GM18870 (cell line): ENCODE measurements at regions not wholly inside any gene's neighbourhood (a gene's known extent, or its start where the extent isn't known, plus 50 kb on each side); places are given as distances from the start of the nearest gene placed in this dataset.

ENCODE experiments used
- ATAC-seq: cut with Tn5 transposase; IDR thresholded peaks from one replicate; pipeline ENCODE4 v1.9.1; 2021; ENCODE audit warnings: moderate library complexity; ENCODE audit not compliant: unreplicated experiment

DNA sequence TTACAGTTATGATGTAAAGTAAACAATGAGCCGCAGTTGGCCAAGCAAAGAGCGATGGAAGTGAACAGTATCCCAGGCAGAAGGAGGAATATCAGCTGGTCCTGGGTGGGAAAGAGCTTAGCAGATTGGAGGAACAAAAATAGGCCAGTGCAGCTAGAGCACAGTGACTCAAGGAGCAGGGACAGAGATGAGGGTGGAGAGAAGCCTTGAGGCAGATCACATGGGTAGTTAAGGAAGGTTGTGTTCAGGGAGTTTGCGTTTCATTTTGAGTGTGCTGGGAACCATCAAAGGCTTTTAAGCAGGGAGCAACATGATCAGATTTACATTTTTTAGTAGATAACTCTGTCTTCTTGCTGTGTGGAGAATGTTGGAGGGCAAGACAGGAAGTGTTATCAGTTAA, 113.6 kb downstream of the OAT start:
- ATAC-seq: no peak

DNA sequence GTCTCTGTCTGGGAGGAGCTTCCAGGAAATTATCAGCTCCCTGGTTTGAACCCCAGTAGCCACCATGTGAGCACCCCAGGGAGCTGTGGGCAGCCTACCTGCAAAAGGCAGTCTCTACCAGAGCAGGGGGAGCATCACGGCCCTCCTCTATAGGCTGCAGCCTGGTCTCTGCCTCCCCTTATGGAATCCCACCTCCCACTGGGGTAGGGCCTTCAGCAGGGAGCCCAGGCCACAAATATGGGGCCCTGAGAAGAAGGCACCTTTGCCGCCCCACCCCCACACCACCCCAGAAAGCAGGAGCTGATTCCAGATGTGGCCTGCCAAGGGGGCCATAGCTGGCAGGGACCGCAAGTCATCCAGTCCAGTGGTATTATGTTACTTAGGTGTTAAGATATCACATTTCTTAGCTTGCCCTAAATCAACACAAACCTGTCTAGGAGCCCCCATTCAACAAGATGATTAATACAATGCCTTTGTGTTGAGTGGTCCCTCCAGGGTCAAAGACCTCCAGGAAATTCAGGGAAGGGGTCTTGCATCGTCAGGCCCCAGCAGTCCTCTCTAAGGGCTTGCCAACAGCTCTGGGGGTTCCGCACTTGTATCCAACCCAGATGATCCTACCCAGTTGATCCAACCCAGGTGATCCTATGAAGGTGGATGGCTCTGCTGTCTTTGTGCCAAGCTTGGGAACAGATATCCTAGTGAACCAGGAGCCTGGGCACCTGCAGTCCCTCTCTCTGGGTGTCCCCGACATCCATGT, 114.9 kb downstream of the OAT start:
- no peak for ATAC-seq

DNA sequence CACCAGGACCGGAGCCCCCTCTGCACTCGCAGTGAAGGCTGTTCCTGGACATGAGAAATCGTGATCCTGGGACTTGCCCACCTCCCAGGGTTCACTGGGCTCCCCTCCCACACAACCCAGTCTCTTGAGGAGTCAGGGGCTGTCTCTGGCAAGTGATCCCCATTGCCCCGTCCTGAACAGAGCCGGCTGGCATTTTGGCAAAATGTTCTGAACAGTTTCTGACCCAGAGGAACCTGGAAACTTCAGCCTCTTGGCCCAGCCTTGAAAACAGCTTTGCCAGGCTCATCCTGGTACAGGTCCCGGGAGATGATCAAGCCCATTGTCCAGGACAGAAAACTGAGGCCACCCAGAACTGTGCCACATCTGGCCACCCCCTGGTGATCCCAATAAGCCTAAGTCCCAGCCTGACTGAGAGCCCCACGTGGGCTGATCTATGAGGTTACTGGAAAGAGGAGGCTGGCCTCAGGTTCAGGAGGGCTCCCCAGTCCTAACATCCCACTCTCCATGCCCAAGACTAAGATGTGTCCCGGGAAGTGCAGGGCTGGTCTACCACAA, 115.7 kb downstream of the OAT start:
- no peak for ATAC-seq

DNA sequence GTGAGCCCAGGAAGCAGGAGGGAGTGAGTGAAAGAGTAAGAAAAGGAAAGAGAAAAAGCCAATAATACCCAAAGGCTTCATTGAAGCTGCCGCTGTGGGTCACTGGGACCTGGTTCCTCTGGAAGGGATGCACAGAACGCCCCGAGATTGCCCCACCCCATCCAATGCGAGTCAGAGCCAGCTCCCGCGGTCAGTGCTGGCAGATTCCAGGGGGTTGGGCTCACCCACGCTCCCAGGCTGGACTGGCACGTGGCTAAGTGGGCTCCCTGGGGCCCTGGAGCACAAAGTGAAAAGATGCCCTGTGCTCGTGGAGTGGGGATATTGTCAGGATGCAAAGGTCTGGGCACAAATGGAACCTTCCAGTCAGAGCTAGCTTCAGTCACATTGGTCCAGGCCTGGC, 117.0 kb downstream of the OAT start:
- ATAC-seq: no peak

DNA sequence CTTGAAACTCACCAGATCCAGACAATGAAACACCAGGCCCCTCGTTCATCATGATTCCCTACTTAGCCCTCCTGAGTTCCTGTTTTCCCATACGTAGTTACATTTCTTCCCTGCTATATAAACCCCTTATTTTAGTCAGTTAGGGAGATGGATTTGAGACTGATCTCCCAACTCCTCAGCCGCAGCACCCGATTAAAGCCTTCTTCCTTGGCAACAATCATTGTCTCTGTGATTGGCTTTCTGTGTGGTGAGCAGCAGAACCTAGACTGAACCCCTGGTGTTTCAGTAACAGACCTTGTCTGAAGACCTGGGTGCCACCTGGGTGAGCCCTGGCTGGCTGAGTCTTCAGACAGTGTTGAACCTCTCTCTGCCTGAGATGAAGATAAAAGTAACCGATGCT, 118.0 kb downstream of the OAT start:
- ATAC-seq: no peak

DNA sequence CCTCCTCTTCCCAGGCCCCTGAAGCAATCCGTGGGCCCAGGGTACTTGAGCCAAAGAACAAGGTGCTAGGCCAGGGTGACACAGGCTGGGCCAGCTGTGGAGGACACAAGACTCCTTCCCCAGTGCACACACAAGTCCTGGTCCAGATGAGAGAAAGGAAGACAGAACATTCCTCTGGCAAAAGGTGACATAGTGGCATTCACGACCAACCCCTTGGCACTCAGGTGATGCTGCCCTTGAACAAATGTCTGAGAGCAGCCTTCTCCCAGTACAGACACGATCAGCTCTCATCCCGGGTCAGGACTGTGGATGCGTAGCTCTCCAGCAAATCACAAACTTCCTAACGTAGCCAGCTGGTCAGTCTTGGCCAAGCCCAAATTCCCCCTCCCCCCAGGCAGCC, 118.5 kb downstream of the OAT start:
- ATAC-seq: no peak

DNA sequence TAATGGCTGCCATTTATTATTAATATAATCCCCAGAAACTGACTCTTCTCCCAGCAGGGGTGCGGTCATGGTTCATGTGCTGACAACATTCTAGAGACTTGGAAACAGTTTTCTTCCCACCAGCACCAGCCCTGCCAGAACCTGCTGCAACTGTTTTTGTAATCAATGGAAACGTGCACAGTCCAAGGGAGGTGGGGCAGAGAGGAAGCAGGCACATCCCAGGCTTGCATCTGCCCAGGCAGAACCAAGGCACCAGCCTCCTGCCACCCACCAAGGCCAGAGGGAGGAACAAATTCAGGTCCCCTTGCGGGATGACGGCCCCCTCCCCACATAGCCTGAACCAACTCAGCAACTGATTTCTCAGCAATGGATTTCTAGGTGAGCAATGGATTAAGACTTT, 119.0 kb downstream of the OAT start:
- ATAC-seq: no peak

DNA sequence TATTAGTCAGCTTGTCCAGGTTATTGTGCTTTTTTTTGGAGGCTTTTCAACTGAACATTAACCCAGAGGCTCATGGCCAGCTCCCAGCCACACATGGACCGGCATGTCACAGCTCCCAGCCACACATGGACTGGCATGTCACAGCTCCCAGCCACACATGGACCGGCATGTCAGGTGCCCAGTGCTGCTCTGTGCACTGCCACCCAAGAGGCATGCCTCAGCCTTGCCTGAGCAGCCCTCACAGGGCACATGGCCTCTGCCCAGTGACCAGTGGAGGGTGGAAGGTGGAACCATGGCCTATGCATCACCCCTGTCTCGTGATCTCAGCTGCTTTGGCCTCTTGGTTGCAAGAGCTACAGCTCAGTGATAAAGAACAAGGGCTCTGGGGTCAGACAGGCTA, 119.8 kb downstream of the OAT start:
- no peak for ATAC-seq

DNA sequence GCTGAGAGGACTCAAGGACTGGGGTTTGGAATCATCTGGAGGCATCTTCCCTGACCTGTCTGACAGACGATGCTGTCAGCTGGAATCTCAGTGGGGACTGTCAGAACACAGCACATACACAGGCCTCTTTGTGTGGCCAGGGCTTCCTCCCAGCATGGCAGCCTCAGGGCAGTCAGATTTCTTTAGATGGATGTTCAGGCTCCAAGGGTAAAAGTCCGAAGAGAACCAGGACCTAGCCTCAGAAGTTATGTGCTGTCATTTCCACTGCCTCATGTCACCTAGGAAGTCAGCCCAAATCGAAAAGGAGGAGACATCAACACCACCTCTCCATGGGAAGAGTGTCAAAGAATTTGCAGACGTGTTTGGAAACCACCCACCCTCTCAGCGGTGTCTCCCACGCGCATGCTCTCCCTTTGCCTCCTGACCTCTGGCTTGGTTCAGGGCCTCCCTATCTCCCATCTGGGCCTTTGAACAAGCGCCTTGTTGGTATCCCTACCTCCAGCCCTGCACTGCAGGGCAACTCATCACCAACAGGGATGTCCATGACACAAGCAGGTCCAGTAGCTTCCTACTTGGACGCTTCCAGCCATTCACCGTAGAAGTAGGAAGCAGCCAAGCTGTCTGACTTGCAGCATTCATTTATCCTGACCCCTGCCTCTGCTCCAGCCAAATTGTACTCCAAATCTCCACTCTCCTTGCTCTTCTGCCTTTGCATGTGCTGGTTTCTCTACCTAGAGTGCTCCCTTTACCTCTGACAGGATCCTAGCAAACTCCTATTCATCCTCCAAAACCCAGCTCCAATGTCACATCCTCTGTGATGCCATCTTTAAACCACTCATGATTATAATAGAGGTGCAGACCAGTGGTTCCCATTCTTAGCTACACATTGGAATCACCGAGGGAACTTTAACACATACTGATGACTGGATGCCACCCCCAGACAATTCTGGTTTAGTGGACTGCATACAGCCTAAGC, 121.6 kb downstream of the OAT start:
- ATAC-seq: no peak

DNA sequence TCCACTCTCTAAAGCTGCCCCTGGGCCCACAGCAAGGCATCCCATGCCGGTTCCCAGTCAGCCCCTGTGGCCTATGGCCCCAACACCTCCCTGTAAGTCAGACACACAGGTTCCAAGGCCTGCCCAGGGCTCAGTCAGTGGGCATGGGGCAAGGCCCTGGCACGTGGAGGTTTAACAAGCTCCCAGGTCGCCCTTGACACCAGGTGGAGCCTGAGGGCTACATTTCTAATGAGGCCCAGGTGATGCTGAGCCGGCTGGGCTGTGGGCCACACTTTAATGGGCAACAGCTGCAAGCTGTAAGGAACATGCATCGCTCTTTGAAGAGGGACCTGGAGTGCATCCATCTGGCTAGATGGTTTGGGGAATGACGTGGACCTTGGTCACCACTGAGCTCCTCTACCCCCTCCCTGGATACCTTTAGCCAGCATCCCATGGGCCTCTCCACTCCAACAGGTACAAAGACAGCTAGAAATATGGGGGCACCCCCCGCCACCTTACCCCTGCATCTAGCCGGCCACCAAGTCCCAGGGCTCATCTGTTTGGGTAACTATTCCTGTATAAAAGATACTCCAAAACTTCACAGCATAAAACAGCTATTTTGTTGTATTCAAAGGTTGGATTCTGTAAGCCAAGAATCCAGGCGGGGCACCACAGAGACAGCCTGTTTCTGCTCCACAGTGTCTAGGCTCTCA, 122.5 kb downstream of the OAT start:
- ATAC-seq: no peak

DNA sequence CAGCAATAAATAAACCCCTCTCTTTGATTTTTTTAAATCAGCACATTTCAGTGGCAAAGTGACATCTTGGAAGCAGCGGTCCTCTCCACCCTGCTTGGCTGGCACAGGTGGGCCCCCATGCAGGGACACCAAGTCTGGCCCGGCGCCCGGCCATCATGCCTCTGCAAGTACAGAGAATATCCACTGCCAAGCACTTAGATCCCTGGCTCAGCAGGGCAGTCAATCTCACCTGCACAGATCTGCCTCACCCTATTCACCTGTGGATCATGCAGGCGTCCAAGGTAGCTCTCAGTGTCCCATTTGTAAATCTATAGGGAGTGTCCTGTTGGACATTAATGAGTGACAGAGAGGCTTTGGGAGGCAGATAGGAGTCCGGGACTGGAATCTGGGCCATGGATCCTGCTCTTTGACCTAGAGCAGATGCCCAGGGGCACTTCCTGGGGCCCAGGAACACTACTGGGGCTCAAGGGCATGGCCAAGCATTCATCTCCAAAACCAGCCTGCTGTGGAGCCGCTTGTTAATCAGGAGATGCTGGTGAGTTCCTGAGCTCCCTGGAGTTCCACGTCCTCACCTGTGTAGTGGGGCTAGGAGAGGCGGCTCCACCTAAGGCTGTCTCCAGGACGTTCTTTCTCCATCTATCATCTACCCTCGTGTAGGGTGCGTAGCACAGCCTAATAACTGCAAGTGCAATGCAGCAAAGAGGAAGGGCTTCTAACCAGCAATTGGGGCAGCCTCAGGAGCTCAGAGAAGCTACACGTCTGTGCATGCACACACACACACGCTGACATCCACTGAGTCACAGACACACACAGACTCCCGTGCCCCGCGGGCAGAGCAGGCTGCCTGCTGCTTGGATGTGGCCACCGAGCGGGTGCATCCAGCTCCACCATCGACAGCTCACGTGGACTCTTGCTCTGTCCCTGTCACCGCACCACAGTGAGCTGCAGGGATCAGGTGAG, 123.6 kb downstream of the OAT start:
- no peak for ATAC-seq

DNA sequence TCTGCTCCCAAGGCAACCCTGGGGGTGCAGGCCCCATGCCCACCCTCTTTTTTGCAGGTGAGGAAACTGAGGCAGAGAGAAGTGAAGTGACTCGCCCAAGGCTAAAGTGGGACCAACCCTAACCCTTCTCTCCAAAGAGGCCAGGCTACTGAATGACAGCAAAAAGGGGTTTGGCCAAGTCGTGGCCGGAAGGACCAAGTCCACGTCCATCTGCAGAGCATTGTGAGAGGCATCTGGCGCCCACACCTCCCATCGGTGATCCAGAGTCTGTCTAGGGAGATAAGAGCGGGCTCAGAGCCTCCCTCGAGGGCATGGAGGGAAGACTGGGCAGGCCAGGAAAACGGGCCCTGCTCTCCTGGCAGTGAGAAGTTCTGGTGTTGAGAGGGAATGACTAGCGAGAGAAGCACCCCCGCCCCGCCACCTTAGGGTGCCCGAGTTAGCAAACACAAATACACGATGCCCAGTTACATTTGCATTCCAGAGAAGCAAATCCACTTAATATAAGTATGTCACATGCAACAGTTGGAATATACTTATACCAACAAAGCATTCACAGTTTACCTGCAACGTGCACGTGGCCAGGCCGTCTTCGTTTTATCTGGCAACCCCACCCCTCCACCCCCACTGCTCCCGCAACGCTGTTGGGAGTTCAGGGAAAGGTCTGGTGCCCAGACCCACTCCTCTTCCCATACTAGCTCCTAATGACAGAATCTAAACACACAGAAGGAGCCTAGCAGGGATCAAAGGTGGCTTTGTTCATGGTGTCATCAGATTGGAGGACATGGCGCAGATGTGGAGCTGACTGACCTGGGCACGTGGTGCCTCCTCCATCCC, 124.9 kb downstream of the OAT start:
- ATAC-seq: no peak

DNA sequence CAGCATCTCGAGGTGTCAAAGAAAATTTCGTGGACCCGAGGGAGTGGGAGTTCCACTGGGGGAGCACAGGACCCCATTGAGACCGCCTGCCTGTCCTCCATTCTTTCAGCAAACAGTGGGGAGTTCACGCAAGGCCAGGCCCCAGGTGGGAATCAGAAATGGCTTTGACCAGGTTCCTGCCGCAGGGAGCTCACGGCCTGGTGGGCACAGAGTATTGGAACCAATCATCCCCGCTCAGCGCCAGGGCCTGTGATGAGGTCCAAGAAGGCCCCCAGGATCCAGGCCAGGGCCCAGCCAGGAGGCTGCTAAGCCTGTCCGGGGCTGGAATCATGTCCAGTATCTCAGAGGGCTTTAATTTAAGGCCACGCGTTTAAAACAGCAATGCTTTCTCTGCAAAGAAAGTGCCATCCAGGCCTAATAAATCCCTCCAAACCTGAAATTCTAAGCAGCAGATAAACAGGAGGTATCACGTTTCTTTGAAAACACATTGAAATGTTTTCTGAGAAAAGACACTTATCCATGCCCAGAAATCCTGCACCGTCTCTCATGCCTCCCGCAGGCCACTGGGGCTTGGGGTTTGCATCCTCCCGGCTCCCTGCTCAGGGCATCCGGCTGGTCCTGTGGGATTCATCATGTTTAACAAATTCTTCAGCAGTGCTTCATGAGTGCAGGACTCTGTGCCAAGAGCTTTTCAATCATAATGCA, 125.7 kb downstream of the OAT start:
- no peak for ATAC-seq

DNA sequence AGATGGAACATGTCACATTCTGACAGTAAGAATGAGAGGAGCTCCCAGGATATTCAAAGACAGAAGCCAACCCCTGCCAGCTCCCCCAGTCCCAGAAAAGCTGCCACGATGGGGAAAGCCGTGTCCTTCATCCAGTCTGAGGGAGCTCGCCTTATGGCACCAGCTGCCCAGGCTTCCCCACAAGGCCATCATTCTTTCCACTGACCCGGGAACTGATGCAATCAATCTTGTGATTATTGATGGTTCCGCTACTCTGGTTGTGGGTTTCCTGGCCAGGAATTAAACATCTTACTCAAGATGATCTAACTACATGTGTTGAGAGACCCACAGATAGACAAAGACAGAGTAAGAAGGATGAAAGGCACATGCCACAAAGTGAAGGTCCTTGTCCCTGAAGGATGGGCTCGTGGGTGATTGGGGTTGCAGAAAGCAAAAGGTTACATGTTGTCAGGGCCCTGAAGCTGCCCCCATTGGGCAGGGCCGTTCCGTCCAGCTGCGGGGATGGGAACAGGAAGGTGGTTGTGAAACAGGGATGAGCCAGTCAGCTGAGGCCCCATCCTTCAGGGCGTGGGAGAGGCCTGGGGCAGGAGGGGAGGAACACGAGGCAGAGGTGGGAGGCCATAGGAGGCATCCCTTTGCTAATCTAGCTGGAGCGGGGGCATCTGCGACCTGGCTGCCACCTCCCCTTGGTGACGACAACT, 127.6 kb downstream of the OAT start:
- ATAC-seq: no peak

DNA sequence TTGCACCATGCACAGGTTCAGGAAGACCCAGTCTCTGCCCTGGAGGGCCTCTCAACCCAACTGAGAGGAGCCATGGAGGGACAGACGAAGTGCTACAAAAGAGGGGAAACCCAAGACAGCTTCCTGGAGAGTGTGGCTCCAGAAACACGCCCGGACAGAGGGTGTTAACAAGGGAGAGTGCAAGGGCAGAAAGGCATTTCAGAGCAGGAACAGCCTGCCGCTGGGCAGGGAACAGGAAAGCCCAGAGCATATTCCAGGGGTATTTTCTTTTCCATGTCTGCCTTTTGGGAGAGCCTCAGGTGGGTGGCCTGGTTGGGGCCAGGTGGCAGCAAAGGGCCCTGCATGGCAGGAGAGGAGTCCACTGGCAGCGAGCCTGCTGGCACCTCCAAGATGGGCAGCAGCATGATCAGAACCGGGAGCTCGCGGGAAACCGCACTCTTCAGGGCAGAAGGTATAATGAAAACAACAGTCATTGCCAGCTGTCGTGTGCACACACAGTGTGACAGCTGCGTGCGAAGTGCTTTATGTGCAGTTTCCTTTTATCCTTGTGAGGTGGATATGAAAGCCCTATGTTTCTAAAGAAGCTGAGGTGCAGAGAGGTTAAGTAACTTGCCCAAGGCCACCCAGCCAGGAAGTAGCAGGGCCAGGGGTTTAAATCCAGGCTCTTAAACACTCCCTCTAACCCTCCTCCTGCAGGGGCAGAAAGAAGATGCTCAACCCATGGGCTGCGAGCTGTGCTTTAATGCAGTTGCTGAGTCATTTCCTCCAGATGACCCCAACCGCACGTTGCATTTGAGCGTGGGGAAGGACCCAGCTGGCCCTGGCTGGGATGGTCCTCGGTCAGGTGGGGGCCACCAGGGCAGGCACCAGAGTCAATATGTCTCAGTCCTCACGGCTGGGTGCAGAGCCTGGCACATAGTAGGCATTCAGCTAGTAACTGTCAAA, 128.6 kb downstream of the OAT start:
- ATAC-seq: no peak

DNA sequence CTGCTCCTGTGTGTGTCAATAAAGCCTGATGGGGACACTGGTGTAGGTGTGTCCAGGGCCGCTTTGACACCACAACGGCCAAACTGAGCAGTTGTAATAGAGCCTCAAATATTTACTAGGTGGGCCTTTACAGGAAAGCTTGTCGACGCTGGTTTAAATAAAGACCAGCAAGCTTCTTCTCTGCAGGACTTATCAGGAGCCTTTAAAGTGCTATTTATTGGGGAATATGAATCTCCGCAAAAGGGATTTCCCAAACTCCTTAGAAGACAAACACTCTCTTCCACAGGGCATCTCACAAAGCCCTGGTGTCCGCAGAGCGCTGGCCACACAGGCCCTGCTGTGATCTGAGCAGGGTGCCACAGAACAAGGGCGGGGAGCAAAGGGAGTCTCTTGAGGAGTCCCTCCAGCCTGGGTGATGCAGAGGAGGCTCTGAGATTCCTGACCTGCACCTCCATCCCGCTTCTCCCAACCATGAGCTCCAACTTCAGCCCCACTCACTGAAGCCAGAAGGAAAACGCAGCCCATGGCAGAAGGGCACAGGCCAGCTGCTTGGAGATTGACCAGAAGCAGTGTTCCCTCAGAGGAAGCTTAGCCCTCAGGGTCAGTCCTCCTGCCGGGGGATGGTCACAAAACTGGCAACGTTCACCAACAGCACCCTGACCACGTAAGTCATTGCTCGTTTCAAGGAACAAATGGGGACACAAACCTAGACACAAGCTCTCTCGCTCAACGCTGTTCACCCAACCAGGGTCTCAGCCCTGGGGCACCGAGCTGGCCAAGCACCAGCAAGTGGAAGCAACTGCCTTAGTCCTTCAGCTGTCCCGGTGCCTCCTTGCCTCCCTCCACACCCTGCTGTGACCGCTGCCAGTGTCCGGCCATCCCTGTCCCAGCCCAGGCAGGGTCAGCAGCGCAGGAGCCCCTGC, 129.5 kb downstream of the OAT start:
- ATAC-seq: no peak
